ENCODE measurements at regions not wholly inside any gene's neighbourhood (a gene's known extent, or its start where the extent isn't known, plus 50 kb on each side); places are given as distances from the start of the nearest gene placed in this dataset.

- Histone ChIP-seq H3K4me1 (ENCODE audit: control insufficient read depth, low read length) (peaks cover 88% of the 10 kb centered on the region), H3K27ac (ENCODE audit: low read depth, low read length) (no peak overlapping the region), H3K79me2 (ENCODE audit: control insufficient read depth, low read length) (no peaks in the 10 kb centered on the region), H3F3A (ENCODE audit: control insufficient read depth, insufficient read depth) (0 out of 2 replicates have a peak, but pooled peaks cover 10% of the 10 kb centered on the region), H4K20me1 (ENCODE audit: control insufficient read depth, insufficient read depth, low read depth, low read length) (no peaks in the 10 kb centered on the region), H3K4me2 (ENCODE audit: low read length) (peak overlapping the region; percentile 9; the same call in 1 of the 2 replicates), H3K27me3 (ENCODE audit: control insufficient read depth, low read length) (no peaks in the 10 kb centered on the region), H3K36me3 (ENCODE audit: control insufficient read depth, low read length) (no peaks in the 10 kb centered on the region), H3K9me2 (replicated peaks; ENCODE audit: control insufficient read depth, low read length) (no peaks in the 10 kb centered on the region), H3K9me3 (ENCODE audit: control insufficient read depth, insufficient read depth, low read length) (no peaks in the 10 kb centered on the region), H3K4me3 (ENCODE audit: low read length) (no peak overlapping the region)
- no peak for TF ChIP-seq CTCF (IDR thresholded peaks at IDR 0.05; ENCODE audit: low read depth, low read length, poor library complexity, severe bottlenecking)
- TF ChIP-seq EZH2phosphoT487 (IDR thresholded peaks at IDR 0.05; ENCODE audit: borderline replicate concordance, low read length) = no peak
These were observed 159.2 kb upstream of the ID2 start for GRCh38 chr2:8522687-8523086.

- TF ChIP-seq EZH2phosphoT487 (IDR thresholded peaks at IDR 0.05; ENCODE audit: borderline replicate concordance, low read length) = no peak
- no peak for TF ChIP-seq CTCF (IDR thresholded peaks at IDR 0.05; ENCODE audit: low read depth, low read length, poor library complexity, severe bottlenecking)
- Histone ChIP-seq H3K79me2 (ENCODE audit: control insufficient read depth, low read length) (no peaks in the 10 kb centered on the region), H4K20me1 (ENCODE audit: control insufficient read depth, insufficient read depth, low read depth, low read length) (no peaks in the 10 kb centered on the region), H3K9me3 (ENCODE audit: control insufficient read depth, insufficient read depth, low read length) (no peaks in the 10 kb centered on the region), H3K9me2 (replicated peaks; ENCODE audit: control insufficient read depth, low read length) (no peaks in the 10 kb centered on the region), H3K36me3 (ENCODE audit: control insufficient read depth, low read length) (no peaks in the 10 kb centered on the region), H3K4me1 (ENCODE audit: control insufficient read depth, low read length) (peaks cover 92% of the 10 kb centered on the region), H3K4me3 (ENCODE audit: low read length) (no peak overlapping the region), H3F3A (ENCODE audit: control insufficient read depth, insufficient read depth) (0 out of 2 replicates have a peak, but pooled peaks cover 11% of the 10 kb centered on the region), H3K27me3 (ENCODE audit: control insufficient read depth, low read length) (no peaks in the 10 kb centered on the region), H3K4me2 (ENCODE audit: low read length) (peak overlapping the region; percentile 52), H3K27ac (ENCODE audit: low read depth, low read length) (peak overlapping the region; percentile 51; the same call in 1 of the 2 replicates)
These were observed 157.5 kb upstream of the ID2 start for GRCh38 chr2:8524388-8524787.

- Histone ChIP-seq H3K9me3 (ENCODE audit: control insufficient read depth, insufficient read depth, low read length) (no peaks in the 10 kb centered on the region), H3K36me3 (ENCODE audit: control insufficient read depth, low read length) (no peaks in the 10 kb centered on the region), H3K79me2 (ENCODE audit: control insufficient read depth, low read length) (no peaks in the 10 kb centered on the region), H3K4me1 (ENCODE audit: control insufficient read depth, low read length) (peaks cover 88% of the 10 kb centered on the region), H3K27me3 (ENCODE audit: control insufficient read depth, low read length) (no peaks in the 10 kb centered on the region), H4K20me1 (ENCODE audit: control insufficient read depth, insufficient read depth, low read depth, low read length) (no peaks in the 10 kb centered on the region), H3F3A (ENCODE audit: control insufficient read depth, insufficient read depth) (0 out of 2 replicates have a peak, but pooled peaks cover 11% of the 10 kb centered on the region), H3K4me2 (ENCODE audit: low read length) (peak overlapping the region; percentile 52), H3K27ac (ENCODE audit: low read depth, low read length) (peak overlapping the region; percentile 51), H3K4me3 (ENCODE audit: low read length) (peak overlapping the region; percentile 29), H3K9me2 (replicated peaks; ENCODE audit: control insufficient read depth, low read length) (no peaks in the 10 kb centered on the region)
- TF ChIP-seq EZH2phosphoT487 (IDR thresholded peaks at IDR 0.05; ENCODE audit: borderline replicate concordance, low read length) (no peak), CTCF (IDR thresholded peaks at IDR 0.05; ENCODE audit: low read depth, low read length, poor library complexity, severe bottlenecking) (no peak)
These were observed 157.0 kb upstream of the ID2 start for GRCh38 chr2:8524823-8525222.

Data from DOHH2 (cell line).